Fibroblast of the aortic adventitia (primary cell): ENCODE measurements at regions not wholly inside any gene's neighbourhood (a gene's known extent, or its start where the extent isn't known, plus 50 kb on each side); places are given as distances from the start of the nearest gene placed in this dataset.

Experiments
- DNase-seq: peaks from one replicate; pipeline ENCODE4 v3.0.0-alpha.2; 2010; ENCODE audit warnings: low read depth
- H3K4me3 ChIP-seq: 2 replicates; pipeline ENCODE4 v1.5.1; 2011; ENCODE audit warnings: low read depth, mild to moderate bottlenecking, control low read depth, low read length, moderate library complexity
- TF ChIP-seq, protein P1 (sequence below): IDR thresholded peaks from 2 replicates; pipeline ENCODE4 v1.5.1; 2011; ENCODE audit warnings: mild to moderate bottlenecking, low read length, control low read depth, inconsistent platforms; ENCODE audit not compliant: insufficient read depth

DNA sequence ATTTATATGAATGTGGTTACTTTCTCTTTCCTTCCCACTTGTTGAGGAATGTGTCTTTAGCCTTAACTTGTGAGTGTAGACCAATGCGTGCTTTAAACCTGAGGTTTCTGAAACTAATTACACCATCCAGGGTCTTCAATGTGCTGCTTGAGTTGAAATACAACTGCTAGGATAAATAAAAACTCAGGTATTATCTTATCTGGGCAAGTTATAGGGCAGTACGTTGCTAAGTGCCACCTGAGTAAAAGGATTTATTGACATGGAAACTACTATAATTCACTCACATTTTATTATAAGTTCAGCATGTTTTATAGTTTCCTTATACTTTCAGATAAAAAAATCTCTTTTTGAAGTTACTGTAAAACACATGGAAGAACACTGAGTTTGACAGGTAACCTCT, 1136.8 kb upstream of the NUDT12 start:
- H3K4me3 ChIP-seq, result no peak overlapping the region
- TF ChIP-seq, protein P1, sequence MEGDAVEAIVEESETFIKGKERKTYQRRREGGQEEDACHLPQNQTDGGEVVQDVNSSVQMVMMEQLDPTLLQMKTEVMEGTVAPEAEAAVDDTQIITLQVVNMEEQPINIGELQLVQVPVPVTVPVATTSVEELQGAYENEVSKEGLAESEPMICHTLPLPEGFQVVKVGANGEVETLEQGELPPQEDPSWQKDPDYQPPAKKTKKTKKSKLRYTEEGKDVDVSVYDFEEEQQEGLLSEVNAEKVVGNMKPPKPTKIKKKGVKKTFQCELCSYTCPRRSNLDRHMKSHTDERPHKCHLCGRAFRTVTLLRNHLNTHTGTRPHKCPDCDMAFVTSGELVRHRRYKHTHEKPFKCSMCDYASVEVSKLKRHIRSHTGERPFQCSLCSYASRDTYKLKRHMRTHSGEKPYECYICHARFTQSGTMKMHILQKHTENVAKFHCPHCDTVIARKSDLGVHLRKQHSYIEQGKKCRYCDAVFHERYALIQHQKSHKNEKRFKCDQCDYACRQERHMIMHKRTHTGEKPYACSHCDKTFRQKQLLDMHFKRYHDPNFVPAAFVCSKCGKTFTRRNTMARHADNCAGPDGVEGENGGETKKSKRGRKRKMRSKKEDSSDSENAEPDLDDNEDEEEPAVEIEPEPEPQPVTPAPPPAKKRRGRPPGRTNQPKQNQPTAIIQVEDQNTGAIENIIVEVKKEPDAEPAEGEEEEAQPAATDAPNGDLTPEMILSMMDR, result no peak

DNA sequence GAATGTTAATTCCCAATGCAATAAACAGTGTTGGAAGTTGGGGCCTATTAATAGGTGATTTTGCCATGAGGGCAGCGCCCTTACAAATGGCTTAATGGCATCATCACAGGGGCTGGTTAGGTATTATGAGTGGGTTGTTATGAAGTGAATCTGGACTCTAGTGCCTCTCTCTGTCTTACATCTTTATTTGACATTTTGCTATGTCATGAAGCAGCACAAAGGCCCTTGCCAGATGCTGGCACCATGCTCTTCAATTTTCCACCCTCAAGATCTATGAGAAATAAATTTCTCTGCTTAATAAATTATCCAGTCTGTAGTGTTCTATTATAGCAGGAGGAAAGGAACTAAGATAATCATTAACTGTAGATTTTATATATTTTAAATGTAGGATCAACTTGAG, 1098.7 kb upstream of the NUDT12 start:
- TF ChIP-seq, protein P1, result no peak
- no peak overlapping the region for H3K4me3 ChIP-seq
- DNase-seq, result no peak

More for the DNA sequence above, 1136.8 kb upstream of the NUDT12 start:
- DNase-seq, result no peak

DNA sequence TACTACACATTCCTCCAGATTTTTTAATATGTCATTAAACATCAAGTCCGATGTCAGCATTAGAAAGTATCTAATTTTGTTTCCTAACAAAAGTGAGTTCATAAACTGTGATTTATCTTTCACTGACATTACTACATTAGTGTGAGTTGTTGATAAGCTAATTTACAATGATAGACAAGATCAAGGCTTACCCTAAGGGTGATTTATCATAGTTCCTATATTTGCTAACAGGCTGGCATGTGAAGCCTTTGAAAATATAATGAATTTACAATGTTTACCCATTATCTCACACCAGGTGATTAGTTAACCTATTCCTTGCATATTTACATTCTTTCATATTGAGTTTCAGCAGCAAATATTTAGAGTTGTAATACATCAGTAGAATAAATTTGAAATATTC, 1096.9 kb upstream of the NUDT12 start:
- TF ChIP-seq, protein P1, result no peak
- H3K4me3 ChIP-seq, result no peak overlapping the region
- no peak for DNase-seq

DNA sequence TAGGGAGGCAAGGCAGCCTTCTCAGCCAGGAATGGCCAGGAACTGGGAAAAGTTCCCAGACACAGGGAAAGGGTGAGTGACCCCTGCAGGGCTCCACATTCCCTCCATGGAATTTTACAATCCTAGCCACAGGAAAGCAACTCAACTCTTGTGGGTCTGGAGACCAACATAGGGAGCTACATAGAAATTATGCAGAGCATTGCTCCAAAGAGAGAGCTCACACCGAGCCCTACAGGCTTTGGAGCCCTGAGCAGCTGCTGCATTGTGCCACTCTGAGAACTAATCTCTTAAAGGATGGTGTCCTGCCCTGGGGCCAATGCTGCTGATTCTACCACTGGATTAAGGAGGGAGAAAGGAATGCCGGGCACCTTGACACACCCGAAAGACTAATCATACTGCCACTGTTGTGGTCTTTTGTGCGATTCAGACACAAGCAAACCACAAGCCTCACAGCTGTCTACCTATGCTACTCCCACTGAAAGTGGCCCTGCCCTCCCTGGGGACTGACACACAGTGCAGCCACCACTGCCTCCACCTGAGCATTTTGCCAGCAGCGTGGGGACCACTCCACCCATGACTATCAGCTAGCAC, 1089.8 kb upstream of the NUDT12 start:
- no peak overlapping the region for H3K4me3 ChIP-seq
- TF ChIP-seq, protein P1, result no peak
- DNase-seq, result no peak

DNA sequence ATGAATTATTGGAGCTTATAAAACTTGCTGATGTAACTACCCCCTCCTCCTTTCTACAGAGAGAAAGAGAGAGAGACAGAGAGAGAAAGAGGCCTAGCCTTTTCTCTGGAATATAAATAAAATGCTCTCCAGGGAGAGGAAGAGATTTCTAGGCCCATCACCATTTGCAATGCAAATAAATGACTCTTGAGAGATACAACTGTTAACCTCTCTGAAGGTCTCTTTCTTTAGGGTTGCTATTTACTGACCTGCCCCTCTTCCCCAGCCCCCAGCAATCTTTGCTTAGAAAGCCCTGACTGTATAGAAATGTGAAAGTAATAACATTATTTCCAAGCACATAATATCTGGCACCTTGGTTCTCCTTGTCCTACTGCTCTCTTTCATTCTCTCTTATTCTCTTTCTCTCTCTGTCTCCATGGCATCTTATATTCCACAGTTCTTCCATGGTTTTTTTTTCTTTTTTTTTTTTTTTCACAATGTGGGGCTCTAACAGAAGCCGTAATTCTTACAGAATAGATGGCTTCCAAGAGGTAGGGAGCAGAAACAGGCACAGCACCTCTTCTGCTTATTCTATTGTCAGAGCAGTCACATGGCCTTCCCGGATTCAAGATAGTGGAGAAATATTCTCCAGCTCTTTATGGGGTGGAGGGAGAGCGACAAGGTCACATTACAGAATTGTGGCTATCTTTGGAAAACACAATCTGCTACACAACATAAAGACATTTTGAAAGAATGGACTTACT, 1087.9 kb upstream of the NUDT12 start:
- no peak overlapping the region for H3K4me3 ChIP-seq
- DNase-seq, result no peak
- TF ChIP-seq, protein P1, result no peak

DNA sequence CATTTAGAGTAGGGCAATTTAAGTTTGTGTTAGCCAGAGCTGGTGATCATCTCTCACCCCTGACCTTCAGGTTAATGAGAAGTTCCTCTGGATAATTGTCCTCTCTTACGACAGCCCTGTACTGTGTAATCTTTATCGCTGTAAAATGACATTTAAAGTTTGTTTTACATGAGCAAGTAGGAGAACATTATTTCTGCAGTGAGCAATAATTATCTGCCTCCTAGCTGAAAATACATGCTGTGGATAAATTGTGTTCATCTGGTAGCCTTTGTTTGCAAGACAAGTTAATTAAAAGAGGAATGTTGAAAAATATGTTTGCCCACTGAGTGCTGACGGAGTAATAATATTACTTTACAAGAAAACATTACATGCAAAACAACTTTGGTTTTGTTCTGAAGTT, 1083.8 kb upstream of the NUDT12 start:
- DNase-seq, result no peak
- TF ChIP-seq, protein P1, result no peak
- H3K4me3 ChIP-seq, result no peak overlapping the region
